Epithelial cell of esophagus (primary cell): ENCODE measurements at regions not wholly inside any gene's neighbourhood (a gene's known extent, or its start where the extent isn't known, plus 50 kb on each side); places are given as distances from the start of the nearest gene placed in this dataset.
"Not testable (repeated sequence)": the region's sequence is repeated elsewhere in the genome, so short reads cannot be mapped to it uniquely, and the experiment has no call there.

ENCODE experiments used
- DNase-seq: peaks from one replicate; pipeline ENCODE4 v3.0.0; 2010; ENCODE audit warnings: low read depth
- H3K4me3 ChIP-seq: 2 replicates; pipeline ENCODE4 v1.5.1; 2011; ENCODE audit warnings: mild to moderate bottlenecking, low read length, control low read depth
- TF ChIP-seq, protein P1 (sequence below): IDR thresholded peaks from 2 replicates; pipeline ENCODE4 v1.5.1; 2011; ENCODE audit warnings: low read depth, mild to moderate bottlenecking, low read length, control low read depth, inconsistent platforms; ENCODE audit not compliant: insufficient read depth; ENCODE audit errors: missing control alignments

GRCh38 chr3:132987396-132987795 is 50.8 kb upstream of the TMEM108 start:
- TF ChIP-seq, protein P1, sequence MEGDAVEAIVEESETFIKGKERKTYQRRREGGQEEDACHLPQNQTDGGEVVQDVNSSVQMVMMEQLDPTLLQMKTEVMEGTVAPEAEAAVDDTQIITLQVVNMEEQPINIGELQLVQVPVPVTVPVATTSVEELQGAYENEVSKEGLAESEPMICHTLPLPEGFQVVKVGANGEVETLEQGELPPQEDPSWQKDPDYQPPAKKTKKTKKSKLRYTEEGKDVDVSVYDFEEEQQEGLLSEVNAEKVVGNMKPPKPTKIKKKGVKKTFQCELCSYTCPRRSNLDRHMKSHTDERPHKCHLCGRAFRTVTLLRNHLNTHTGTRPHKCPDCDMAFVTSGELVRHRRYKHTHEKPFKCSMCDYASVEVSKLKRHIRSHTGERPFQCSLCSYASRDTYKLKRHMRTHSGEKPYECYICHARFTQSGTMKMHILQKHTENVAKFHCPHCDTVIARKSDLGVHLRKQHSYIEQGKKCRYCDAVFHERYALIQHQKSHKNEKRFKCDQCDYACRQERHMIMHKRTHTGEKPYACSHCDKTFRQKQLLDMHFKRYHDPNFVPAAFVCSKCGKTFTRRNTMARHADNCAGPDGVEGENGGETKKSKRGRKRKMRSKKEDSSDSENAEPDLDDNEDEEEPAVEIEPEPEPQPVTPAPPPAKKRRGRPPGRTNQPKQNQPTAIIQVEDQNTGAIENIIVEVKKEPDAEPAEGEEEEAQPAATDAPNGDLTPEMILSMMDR = no peak
- no peak overlapping the region for H3K4me3 ChIP-seq
- DNase-seq = peak; percentile 1

GRCh38 chr3:132984181-132984580 is 54.0 kb upstream of the TMEM108 start:
- TF ChIP-seq, protein P1 = no peak
- peak; percentile 29 for DNase-seq
- no peak overlapping the region for H3K4me3 ChIP-seq

- TF ChIP-seq, protein P1 = no peak
- no peak overlapping the region for H3K4me3 ChIP-seq
- DNase-seq = no peak
Observed at GRCh38 chr3:132983143-132983770, 54.9 kb upstream of the TMEM108 start.

- TF ChIP-seq, protein P1 = no peak
- H3K4me3 ChIP-seq = no peak overlapping the region
- no peak for DNase-seq
Observed at GRCh38 chr3:132981719-132982118, 56.5 kb upstream of the TMEM108 start.

DNA sequence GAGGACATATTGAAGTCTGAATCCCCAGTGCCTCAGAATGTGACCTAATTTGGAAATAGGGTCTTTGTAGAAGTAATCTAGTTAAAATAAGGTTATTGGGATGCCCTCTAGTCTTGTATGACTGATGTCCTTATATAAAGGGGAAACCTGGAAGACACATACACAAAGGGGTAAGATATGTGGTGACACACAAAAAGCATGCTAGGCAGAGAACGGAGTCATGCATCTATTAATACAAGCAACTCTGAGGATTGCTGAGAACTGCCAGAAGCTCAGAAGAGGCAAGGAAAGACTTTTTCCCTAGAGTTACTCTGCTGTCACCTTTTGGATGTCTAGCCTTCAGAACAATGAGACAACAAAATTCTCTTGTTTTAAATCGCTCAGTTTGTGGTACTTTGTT is 58.1 kb upstream of the TMEM108 start:
- no peak for DNase-seq
- no peak overlapping the region for H3K4me3 ChIP-seq
- TF ChIP-seq, protein P1 = no peak

GRCh38 chr3:132979606-132980005 is 58.6 kb upstream of the TMEM108 start:
- TF ChIP-seq, protein P1 = no peak
- no peak overlapping the region for H3K4me3 ChIP-seq
- no peak for DNase-seq

GRCh38 chr3:132978946-132979345 is 59.2 kb upstream of the TMEM108 start:
- H3K4me3 ChIP-seq = not testable (repeated sequence)
- peak; percentile 33 for DNase-seq

DNA sequence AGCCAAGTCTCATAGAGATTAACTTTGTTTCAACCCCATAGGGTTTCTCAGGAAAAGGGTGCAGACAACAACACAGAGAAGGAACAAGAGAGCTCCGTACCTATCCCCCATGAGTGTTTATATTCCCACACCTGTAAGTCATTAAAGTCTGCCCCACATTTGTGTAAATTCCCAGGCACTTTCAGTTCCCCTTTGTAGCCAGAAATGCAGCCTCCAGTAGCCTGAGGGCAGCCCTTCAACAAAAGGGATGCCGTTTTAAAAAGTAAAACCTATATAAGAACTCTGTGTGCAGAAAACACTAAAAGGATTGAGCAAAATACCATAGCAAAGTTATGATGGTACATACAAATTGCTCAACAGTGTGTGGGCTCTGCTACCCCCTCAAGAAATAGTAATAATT is 59.7 kb upstream of the TMEM108 start:
- TF ChIP-seq, protein P1 = no peak

More for the DNA sequence above, 59.7 kb upstream of the TMEM108 start:
- H3K4me3 ChIP-seq = no peak overlapping the region
- DNase-seq = no peak
